SK-N-DZ (cell line): ENCODE measurements at regions not wholly inside any gene's neighbourhood (a gene's known extent, or its start where the extent isn't known, plus 50 kb on each side); places are given as distances from the start of the nearest gene placed in this dataset.
"Not testable (repeated sequence)": the region's sequence is repeated elsewhere in the genome, so short reads cannot be mapped to it uniquely, and the experiment has no call there.

Experiments
- DNase-seq: peaks from one replicate; pipeline ENCODE4 v3.0.0-alpha.2; 2015; ENCODE audit warnings: low spot score

- no peak for DNase-seq
Observed at GRCh38 chr9:17846948-17847655, 268.2 kb downstream of the SH3GL2 start.

DNA sequence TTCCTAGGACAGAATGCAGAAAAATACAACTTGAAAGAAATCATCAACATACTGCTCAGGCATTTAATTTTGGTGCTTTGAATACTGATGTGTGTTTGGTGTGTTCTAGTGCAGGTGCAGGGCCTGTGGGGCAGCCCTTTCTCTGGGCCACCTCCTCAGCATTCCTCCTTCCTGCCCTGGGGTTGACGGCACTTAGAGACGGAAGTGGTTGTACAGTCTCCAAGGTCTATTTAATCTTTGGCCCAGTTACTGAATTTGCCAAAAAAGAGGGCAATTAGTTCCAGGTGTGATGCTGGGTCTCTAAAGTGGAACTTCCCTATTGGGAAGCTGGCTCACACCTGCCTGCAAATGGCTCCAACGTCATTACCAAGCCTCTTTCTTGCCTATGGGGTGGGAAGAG lies 269.0 kb downstream of the SH3GL2 start:
- no peak for DNase-seq

GRCh38 chr9:17852108-17852507 lies 273.2 kb downstream of the SH3GL2 start:
- no peak for DNase-seq

GRCh38 chr9:17854487-17854886 lies 275.6 kb downstream of the SH3GL2 start:
- no peak for DNase-seq

DNA sequence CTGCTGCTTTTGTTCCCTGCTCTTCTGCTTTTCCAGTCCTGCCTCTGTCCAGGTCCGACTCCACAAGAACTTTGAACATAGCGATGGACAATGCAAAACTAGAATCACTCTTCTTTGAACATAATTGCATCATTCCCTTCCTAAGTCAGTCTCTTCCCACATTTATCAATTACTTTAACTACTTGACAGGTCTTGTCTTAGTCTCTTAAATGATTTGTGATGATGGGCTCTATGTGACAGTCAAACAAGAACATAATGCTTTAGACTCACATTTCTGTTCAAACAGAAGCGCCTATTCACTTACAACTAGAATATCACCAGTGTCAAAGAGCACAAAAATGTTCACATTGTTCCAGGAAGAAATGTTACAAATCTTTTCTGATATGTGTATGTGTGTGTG lies 278.1 kb downstream of the SH3GL2 start:
- DNase-seq = no peak

GRCh38 chr9:17859228-17859627 lies 280.4 kb downstream of the SH3GL2 start:
- DNase-seq = no peak

DNA sequence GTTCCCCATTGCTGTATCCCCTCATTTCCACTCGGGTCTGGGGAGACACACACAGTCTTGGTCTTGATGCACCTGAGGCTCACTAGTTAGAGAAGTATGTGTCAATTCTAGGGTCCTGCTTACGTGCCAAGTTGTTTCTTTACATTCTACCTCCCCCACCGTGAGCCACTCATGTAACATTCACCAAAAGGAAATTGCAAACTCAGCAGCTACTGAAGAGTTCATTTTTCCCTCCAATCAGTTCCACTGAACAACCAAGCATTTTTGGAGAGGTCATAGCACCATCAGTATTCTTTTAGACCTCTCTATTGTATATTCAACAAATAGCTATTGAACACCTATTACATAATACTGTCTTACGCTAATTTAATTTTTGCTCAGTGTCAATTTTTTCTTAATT lies 281.1 kb downstream of the SH3GL2 start:
- DNase-seq = no peak

- DNase-seq = no peak
Observed at GRCh38 chr9:17862101-17862500, 283.2 kb downstream of the SH3GL2 start.

DNA sequence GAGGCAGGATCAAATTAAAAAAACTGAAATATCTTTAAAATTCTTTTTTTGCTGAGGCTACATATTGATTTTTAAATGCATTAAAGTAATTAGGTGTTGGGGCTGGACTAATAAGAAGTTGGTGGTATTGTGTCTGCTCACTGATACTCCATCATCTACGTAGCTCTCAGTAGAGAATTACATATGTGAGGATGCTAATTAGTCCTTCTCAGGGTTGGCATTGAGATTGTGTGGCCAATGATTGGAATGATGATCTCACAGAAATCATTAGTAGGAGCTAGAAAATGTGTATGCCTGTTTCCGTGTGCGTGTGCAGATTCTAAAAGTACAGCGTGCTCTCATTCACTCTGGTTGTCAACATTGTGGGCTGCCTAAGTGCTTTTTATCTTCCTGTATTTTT lies 283.8 kb downstream of the SH3GL2 start:
- no peak for DNase-seq

GRCh38 chr9:17863213-17863883 lies 284.5 kb downstream of the SH3GL2 start:
- no peak for DNase-seq

DNA sequence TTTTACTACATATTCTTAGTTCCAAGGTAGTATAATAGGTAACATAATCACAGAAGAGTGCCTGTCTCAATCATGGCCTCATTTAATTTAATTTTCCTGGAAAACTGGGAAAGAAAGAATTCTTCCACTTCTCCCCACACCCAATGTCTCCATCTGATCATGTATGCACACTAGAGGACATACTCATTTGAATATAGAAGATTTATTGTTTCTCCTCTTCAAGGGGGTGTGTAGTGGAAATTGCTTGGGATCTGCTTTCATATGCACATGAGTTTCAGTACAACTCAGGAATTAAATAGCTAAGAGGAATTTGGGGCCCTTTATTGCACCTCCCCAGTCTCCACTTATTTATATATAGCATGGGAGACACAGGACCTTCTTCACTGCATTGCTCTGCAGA lies 285.1 kb downstream of the SH3GL2 start:
- no peak for DNase-seq

GRCh38 chr9:17864951-17865350 lies 286.1 kb downstream of the SH3GL2 start:
- DNase-seq = no peak

DNA sequence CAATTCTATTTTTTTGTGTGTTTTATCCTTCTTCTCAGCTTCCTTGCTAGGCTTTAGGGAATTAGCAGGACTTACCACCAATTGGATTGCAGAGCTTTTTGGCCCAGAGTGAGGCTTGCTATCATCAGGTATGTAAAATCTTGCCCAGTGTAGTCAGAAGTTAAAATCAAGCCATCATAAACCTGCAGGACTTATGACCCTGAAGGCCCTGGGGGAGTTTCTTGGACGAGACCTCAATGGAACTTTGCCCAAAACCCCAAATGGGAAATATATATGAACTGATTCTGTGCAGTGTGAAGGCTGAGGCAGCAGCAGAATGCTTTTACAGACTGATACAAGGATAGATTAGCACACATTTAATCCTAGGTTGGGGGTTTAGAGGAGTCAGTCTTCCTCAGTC lies 287.0 kb downstream of the SH3GL2 start:
- DNase-seq = no peak

DNA sequence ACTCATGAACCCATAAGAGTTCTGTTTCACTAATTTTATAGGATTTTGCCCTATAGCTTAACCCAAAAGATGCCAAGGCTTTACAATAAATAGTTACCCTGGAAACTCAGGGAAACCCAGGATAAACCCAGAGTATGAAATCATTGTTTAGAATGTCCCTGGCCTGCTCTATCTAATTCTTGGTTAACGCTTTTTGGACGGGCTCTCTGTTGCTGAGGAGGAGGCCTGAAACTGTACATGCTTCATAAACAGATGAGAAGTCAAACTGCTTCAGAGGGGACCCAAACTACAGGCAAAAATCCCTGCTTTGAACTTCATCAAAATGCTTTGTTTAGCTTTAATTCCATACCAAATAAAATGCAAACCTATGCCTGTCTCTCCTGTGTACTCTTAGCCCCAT lies 291.9 kb downstream of the SH3GL2 start:
- no peak for DNase-seq

DNA sequence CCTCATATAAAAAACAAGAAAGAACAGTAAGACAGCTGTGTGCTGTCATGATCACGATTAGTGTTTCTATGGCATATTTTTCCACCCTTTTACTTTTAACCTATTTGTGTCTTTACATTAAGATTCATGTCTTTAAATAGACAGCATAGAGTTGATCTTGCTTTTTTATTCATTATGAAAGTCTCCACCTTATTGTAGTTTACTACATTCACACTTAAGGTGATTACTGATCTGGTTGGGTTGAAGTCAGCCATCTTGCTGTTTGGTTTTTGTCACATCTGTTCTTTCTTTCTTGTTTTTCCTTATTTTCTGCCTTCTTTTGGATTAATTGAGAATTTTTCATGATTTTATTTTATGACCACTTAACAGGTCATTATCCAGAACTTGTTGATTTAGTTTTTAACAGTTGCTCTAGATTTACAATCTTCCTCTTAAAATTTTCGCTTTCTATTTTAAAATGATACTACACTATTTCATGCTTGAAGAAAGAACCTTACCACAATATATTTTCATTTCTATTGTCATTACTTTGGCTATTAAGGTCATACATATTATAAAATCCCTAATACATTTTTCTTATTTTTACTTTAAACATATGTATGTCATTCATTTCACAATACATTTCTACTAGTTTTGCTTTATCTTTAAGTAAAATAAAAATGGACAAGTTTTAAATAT lies 292.5 kb downstream of the SH3GL2 start:
- DNase-seq = no peak

- no peak for DNase-seq
Observed at GRCh38 chr9:17875886-17876285, 297.0 kb downstream of the SH3GL2 start.

- DNase-seq = no peak
Observed at GRCh38 chr9:17876687-17877086, 297.8 kb downstream of the SH3GL2 start.

GRCh38 chr9:17878810-17879370 lies 300.0 kb downstream of the SH3GL2 start:
- DNase-seq = no peak

- DNase-seq = no peak
Observed at GRCh38 chr9:17881371-17881770, 302.5 kb downstream of the SH3GL2 start.

- no peak for DNase-seq
Observed at GRCh38 chr9:17882688-17883594, 304.1 kb downstream of the SH3GL2 start.

DNA sequence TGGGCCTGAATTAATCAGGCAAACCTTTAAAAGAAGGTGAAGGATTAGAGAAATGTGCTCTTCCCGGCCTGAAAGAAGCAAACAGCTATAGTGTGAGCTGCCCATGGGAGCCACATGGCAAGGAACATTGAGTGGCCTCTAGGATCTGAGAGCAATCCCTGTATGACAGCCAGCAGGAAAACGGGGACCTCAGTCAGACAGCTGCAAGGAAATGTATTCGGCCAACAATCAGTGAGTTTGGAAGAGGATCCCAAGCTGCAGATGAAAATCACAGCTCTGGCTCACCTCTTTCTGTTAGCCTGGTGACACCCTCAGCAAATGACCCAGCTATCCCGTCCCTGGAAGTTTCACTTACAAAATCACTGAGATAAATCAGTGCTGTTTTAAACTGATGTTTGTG lies 309.2 kb downstream of the SH3GL2 start:
- no peak for DNase-seq

GRCh38 chr9:17888964-17889363 lies 310.1 kb downstream of the SH3GL2 start:
- DNase-seq = not testable (repeated sequence)
